ENCODE measurements at regions not wholly inside any gene's neighbourhood (a gene's known extent, or its start where the extent isn't known, plus 50 kb on each side); places are given as distances from the start of the nearest gene placed in this dataset.
"Not testable (repeated sequence)": the region's sequence is repeated elsewhere in the genome, so short reads cannot be mapped to it uniquely, and the experiment has no call there.

DNA sequence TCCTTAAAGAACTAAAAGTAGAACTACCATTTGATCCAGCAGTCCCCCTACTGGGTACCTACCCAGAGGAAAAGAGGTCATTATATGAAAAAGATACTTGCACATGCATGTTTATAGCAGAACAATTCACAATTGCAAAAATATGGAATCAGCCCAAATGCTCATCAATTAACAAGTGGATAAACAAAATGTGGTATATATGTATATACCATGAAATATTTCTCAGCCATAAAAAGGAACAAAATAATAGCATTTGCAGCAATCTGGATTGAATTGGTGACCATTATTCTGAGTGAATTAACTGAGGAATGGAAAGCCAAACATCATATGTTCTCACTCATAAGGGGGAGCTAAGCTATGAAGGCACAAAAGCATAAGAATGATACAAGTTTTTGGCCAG, 64.7 kb upstream of the KRAS start:
- no peak overlapping the region for H3K4me3 ChIP-seq (replicated peaks; ENCODE audit: low read depth, low read length)
- no peak for DNase-seq (ENCODE audit: extremely low read depth, low read depth)
- TF ChIP-seq, protein P1, sequence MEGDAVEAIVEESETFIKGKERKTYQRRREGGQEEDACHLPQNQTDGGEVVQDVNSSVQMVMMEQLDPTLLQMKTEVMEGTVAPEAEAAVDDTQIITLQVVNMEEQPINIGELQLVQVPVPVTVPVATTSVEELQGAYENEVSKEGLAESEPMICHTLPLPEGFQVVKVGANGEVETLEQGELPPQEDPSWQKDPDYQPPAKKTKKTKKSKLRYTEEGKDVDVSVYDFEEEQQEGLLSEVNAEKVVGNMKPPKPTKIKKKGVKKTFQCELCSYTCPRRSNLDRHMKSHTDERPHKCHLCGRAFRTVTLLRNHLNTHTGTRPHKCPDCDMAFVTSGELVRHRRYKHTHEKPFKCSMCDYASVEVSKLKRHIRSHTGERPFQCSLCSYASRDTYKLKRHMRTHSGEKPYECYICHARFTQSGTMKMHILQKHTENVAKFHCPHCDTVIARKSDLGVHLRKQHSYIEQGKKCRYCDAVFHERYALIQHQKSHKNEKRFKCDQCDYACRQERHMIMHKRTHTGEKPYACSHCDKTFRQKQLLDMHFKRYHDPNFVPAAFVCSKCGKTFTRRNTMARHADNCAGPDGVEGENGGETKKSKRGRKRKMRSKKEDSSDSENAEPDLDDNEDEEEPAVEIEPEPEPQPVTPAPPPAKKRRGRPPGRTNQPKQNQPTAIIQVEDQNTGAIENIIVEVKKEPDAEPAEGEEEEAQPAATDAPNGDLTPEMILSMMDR (IDR thresholded peaks at IDR 0.05; ENCODE audit: low read depth, low read length, missing control alignments): no peak

DNA sequence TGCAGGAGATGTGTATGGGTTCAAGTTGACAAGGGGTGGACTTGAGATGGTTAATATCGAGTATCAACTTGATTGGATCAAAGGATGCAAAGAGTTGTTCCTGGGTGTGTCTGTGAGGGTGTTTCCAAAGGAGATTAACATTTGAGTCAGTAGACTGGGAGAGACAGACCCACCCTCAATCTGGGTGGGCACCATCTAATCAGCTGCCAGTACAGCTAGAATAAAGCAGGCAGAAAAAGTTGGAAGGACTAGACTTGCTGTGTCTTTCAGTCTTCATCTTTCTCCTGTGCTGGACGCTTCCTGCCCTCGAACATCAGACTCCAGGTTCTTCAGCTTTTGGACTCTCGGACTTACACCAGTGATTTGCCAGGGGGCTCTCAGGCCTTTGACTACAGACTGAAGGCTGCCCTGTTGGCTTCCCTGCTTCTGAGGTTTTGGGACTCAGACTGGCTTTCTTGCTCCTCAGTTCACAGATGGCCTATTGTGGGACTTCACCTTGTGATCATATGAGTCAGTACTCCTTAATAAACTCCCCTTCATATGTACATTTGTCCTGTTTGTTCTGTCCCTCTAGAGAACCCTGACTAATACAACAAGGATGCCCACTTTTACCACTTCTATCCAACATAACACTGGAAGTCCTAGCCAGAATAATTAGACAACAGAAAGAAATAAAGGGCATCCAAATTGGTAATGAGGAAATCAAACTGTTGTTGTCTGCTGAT, 62.7 kb upstream of the KRAS start:
- not testable (repeated sequence) for H3K4me3 ChIP-seq (replicated peaks; ENCODE audit: low read depth, low read length); DNase-seq (ENCODE audit: extremely low read depth, low read depth)

DNA sequence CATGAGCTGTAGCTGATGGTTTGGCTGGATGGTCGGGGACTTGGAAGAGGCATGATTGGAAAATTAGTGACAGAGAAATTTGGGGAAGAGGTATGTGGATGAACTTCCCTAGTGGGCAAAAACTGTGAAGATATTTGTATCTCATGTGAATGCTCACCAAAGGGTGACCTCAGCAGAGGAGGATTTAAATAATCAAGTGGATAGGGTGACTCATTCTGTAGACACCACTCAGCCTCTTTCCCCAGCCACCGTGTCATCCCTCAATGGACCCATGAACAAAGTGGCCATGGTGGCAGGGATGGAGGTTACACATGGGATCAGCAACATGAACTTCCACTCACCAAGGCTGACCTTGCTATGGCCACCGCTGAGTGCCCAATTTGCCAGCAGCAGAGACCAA, 60.8 kb upstream of the KRAS start:
- DNase-seq (ENCODE audit: extremely low read depth, low read depth): no peak
- TF ChIP-seq, protein P1 (IDR thresholded peaks at IDR 0.05; ENCODE audit: low read depth, low read length, missing control alignments): no peak
- no peak overlapping the region for H3K4me3 ChIP-seq (replicated peaks; ENCODE audit: low read depth, low read length)

DNA sequence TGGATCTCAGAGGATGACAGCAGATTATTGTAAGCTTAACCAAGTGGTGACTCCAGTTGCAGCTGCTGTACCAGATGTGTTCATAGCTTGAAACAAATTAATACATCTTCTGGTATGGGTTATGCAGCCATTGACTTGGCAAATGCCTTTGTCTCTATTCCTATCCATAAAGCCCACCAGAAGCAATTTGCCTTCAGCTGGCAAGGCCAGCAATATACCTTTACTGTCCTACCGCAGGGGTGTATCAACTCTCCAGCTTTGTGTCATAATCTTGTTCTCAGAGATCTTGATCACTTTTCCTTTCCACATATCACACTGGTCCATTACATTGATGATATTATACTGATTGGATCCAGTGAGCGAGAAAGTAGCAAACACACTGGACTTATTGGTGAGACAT, 59.3 kb upstream of the KRAS start:
- DNase-seq (ENCODE audit: extremely low read depth, low read depth); H3K4me3 ChIP-seq (replicated peaks; ENCODE audit: low read depth, low read length): not testable (repeated sequence)

DNA sequence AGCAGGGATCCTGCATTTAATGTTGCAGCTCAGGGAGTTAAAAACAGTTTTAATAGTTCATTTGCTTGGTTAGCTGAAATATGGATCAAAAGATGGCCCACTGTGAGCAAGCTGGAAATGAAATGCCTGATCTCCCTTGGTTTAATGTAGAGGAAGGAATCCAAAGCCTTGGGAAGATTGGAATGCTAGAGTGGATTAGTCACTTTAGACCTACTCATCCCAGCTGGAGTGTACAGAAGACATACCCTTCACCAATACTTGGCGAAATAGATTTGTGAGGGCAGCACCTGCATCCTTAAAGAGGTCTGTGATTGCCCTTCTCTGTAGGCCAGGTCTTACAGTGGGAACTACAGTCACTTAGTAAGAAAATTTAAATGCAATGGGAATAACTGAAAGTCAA, 58.0 kb upstream of the KRAS start:
- TF ChIP-seq, protein P1 (IDR thresholded peaks at IDR 0.05; ENCODE audit: low read depth, low read length, missing control alignments): no peak
- H3K4me3 ChIP-seq (replicated peaks; ENCODE audit: low read depth, low read length): no peak overlapping the region
- DNase-seq (ENCODE audit: extremely low read depth, low read depth): no peak

DNA sequence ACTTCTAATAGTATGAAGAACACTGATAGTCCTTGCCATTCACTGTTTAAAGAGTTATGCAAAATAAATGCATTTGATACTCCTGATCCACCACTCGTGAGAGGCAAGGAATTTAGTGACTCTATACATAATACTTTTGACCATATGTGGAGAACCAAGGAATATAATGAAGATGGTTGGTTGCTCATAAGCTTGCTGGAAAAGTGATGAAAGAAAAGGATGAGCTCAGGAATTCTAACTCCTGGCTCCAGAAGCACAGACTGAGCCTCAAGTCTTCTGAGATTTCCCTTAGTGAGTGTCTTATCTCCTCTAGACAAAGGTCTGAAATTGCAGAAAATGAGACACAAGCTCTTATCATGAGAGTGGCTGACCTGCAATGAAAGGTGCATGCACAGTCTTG, 57.1 kb upstream of the KRAS start:
- TF ChIP-seq, protein P1 (IDR thresholded peaks at IDR 0.05; ENCODE audit: low read depth, low read length, missing control alignments): no peak
- no peak overlapping the region for H3K4me3 ChIP-seq (replicated peaks; ENCODE audit: low read depth, low read length)
- no peak for DNase-seq (ENCODE audit: extremely low read depth, low read depth)

DNA sequence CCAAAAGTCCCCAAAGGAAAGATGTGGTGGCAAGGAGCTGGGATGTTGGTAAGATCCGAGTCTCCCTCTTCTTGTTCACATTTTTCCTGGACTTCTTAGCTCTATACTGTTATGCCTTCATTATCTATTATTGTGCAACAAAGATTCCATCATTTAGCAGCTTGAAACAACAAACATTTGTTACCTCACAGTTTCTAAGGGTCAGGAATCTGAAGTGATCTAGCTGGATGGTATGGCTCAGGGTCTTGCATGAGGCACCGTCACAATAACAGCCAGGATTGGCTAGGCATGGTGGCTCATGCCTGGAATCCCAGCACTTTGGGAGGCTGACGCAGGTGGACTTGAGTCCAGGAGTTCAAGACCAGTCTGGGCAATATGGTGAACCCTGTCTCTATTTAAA, 51.1 kb upstream of the KRAS start:
- DNase-seq (ENCODE audit: extremely low read depth, low read depth): no peak
- no peak overlapping the region for H3K4me3 ChIP-seq (replicated peaks; ENCODE audit: low read depth, low read length)
- TF ChIP-seq, protein P1 (IDR thresholded peaks at IDR 0.05; ENCODE audit: low read depth, low read length, missing control alignments): no peak

All from HFF-Myc (cell line).